Astrocyte (in vitro differentiated cells and primary cell): ENCODE measurements at regions not wholly inside any gene's neighbourhood (a gene's known extent, or its start where the extent isn't known, plus 50 kb on each side); places are given as distances from the start of the nearest gene placed in this dataset.

ENCODE experiments used
- DNase-seq: peaks from one replicate; pipeline ENCODE4 v3.0.0-alpha.2; 2010; ENCODE audit warnings: low read depth
- FAIRE-seq: peaks from 2 replicates; lab custom pipeline; 2011; peaks lifted over from hg19 to GRCh38; lab: Jason Lieb, UNC
- H2AFZ ChIP-seq: 2 replicates; pipeline ENCODE4 v1.6.0; 2012; ENCODE audit warnings: low read depth, low read length, inconsistent platforms
- H3K27ac ChIP-seq: 2 replicates; pipeline ENCODE4 v1.5.1; 2011; ENCODE audit warnings: low read depth, low read length, inconsistent platforms
- H3K27me3 ChIP-seq: 2 replicates; pipeline ENCODE4 v1.6.0; 2011; ENCODE audit warnings: low read length, inconsistent platforms; ENCODE audit not compliant: insufficient read depth
- H3K36me3 ChIP-seq: 2 replicates; pipeline ENCODE4 v1.5.1; 2011; ENCODE audit warnings: low read length, inconsistent platforms; ENCODE audit not compliant: insufficient read depth
- H3K4me1 ChIP-seq: 2 replicates; pipeline ENCODE4 v1.5.1; 2011; ENCODE audit warnings: low read length, inconsistent platforms; ENCODE audit not compliant: insufficient read depth
- H3K4me2 ChIP-seq: 2 replicates; pipeline ENCODE4 v1.6.0; 2012; ENCODE audit warnings: low read length, inconsistent platforms
- H3K4me3 ChIP-seq: 2 replicates; pipeline ENCODE4 v1.5.1; 2011; ENCODE audit warnings: low read depth, mild to moderate bottlenecking, low read length, inconsistent platforms; ENCODE audit not compliant: insufficient read depth
- H3K79me2 ChIP-seq: 2 replicates; pipeline ENCODE4 v1.6.0; 2012; ENCODE audit warnings: mild to moderate bottlenecking, low read length, inconsistent platforms; ENCODE audit not compliant: insufficient read depth
- H3K9ac ChIP-seq: 2 replicates; pipeline ENCODE4 v1.6.0; 2012; ENCODE audit warnings: mild to moderate bottlenecking, low read length, inconsistent platforms
- H3K9me3 ChIP-seq: 2 replicates; pipeline ENCODE4 v1.5.1; 2012; ENCODE audit warnings: low read depth, mild to moderate bottlenecking, low read length, inconsistent platforms; ENCODE audit not compliant: insufficient read depth
- H4K20me1 ChIP-seq: 2 replicates; pipeline ENCODE4 v1.6.0; 2012; ENCODE audit warnings: low read length, inconsistent platforms; ENCODE audit not compliant: insufficient read depth
- H3K27ac Mint-ChIP-seq: one replicate; pipeline ENCODE4 v1.8.0; 2021; ENCODE audit warnings: mild to moderate bottlenecking, mixed read lengths; ENCODE audit not compliant: unreplicated experiment
- H3K27me3 Mint-ChIP-seq: one replicate; pipeline ENCODE4 v1.8.0; 2021; ENCODE audit warnings: low read depth, mixed read lengths; ENCODE audit not compliant: unreplicated experiment
- H3K36me3 Mint-ChIP-seq: one replicate; pipeline ENCODE4 v1.8.0; 2021; ENCODE audit warnings: low read depth, mixed read lengths; ENCODE audit not compliant: unreplicated experiment
- H3K4me1 Mint-ChIP-seq: one replicate; pipeline ENCODE4 v1.8.0; 2021; ENCODE audit warnings: low read depth, mixed read lengths; ENCODE audit not compliant: unreplicated experiment
- H3K4me3 Mint-ChIP-seq: one replicate; pipeline ENCODE4 v1.8.0; 2021; ENCODE audit warnings: mild to moderate bottlenecking, moderate library complexity, mixed read lengths; ENCODE audit not compliant: unreplicated experiment
- H3K9me3 Mint-ChIP-seq: one replicate; pipeline ENCODE4 v1.8.0; 2021; ENCODE audit warnings: mild to moderate bottlenecking, mixed read lengths; ENCODE audit not compliant: unreplicated experiment
- CTCF ChIP-seq: IDR thresholded peaks from 2 replicates; pipeline ENCODE4 v1.5.1; 2011; ENCODE audit warnings: low read depth, mild to moderate bottlenecking, inconsistent platforms, low read length, moderate library complexity; ENCODE audit not compliant: insufficient read depth
- EZH2 ChIP-seq: IDR thresholded peaks from 2 replicates; pipeline ENCODE4 v1.6.1; 2012; ENCODE audit warnings: mild to moderate bottlenecking, low read length, inconsistent platforms; ENCODE audit not compliant: insufficient read depth

GRCh38 chr20:56776345-56776744, 147.2 kb downstream of the TFAP2C start:
- Mint-ChIP-seq H3K4me1 (peaks cover 6% of the 10 kb centered on the region), H3K36me3 (no peaks in the 10 kb centered on the region), H3K9me3 (no peaks in the 10 kb centered on the region), H3K27me3 (peaks cover 22% of the 10 kb centered on the region), H3K4me3 (no peak overlapping the region), H3K27ac (no peak overlapping the region)
- H3K4me1 ChIP-seq: peaks cover 8% of the 10 kb centered on the region
- no peak overlapping the region for H2AFZ ChIP-seq
- H4K20me1 ChIP-seq: no peaks in the 10 kb centered on the region
- no peak overlapping the region for H3K27ac ChIP-seq
- FAIRE-seq (no peak), DNase-seq (no peak)
- H3K27me3 ChIP-seq: peaks cover 3% of the 10 kb centered on the region
- no peak overlapping the region for H3K4me3 ChIP-seq
- no peak overlapping the region for H3K4me2 ChIP-seq
- no peaks in the 10 kb centered on the region for H3K79me2 ChIP-seq
- no peak for TF ChIP-seq EZH2
- TF ChIP-seq CTCF: no peak
- no peaks in the 10 kb centered on the region for H3K9me3 ChIP-seq
- no peaks in the 10 kb centered on the region for H3K36me3 ChIP-seq
- no peak overlapping the region for H3K9ac ChIP-seq

GRCh38 chr20:56778765-56779195, 149.7 kb downstream of the TFAP2C start:
- H3K79me2 ChIP-seq: no peaks in the 10 kb centered on the region
- H3K4me2 ChIP-seq: peak overlapping the region; percentile 23
- H3K4me1 Mint-ChIP-seq: peaks cover 6% of the 10 kb centered on the region
- H3K36me3 Mint-ChIP-seq: no peaks in the 10 kb centered on the region
- no peaks in the 10 kb centered on the region for H3K36me3 ChIP-seq
- FAIRE-seq (no peak), DNase-seq (peak; percentile 38)
- peak overlapping the region; percentile 59 for H2AFZ ChIP-seq
- no peaks in the 10 kb centered on the region for H3K27me3 ChIP-seq
- H3K9ac ChIP-seq: no peak overlapping the region
- H3K27me3 Mint-ChIP-seq: peaks cover 29% of the 10 kb centered on the region
- no peak for TF ChIP-seq EZH2
- TF ChIP-seq CTCF: no peak
- peaks cover 8% of the 10 kb centered on the region for H3K4me1 ChIP-seq
- H3K27ac Mint-ChIP-seq: peak overlapping the region; percentile 23
- H3K9me3 Mint-ChIP-seq: no peaks in the 10 kb centered on the region
- H3K4me3 ChIP-seq: no peak overlapping the region
- no peaks in the 10 kb centered on the region for H3K9me3 ChIP-seq
- H4K20me1 ChIP-seq: no peaks in the 10 kb centered on the region
- H3K27ac ChIP-seq: no peak overlapping the region
- no peak overlapping the region for H3K4me3 Mint-ChIP-seq

GRCh38 chr20:56779452-56780143, 150.5 kb downstream of the TFAP2C start:
- no peak overlapping the region for H3K4me2 ChIP-seq
- no peaks in the 10 kb centered on the region for H3K36me3 ChIP-seq
- no peaks in the 10 kb centered on the region for H3K9me3 ChIP-seq
- FAIRE-seq: no peak
- H3K36me3 Mint-ChIP-seq: no peaks in the 10 kb centered on the region
- no peak overlapping the region for H3K9ac ChIP-seq
- H2AFZ ChIP-seq: no peak overlapping the region
- H3K4me1 Mint-ChIP-seq: peaks cover 6% of the 10 kb centered on the region
- no peak overlapping the region for H3K4me3 Mint-ChIP-seq
- H3K4me3 ChIP-seq: no peak overlapping the region
- no peak for DNase-seq
- H3K27ac Mint-ChIP-seq: no peak overlapping the region
- no peaks in the 10 kb centered on the region for H3K79me2 ChIP-seq
- no peaks in the 10 kb centered on the region for H3K27me3 ChIP-seq
- H3K4me1 ChIP-seq: peaks cover 8% of the 10 kb centered on the region
- H3K27me3 Mint-ChIP-seq: peaks cover 27% of the 10 kb centered on the region
- TF ChIP-seq EZH2 (no peak), CTCF (no peak)
- no peaks in the 10 kb centered on the region for H4K20me1 ChIP-seq
- H3K9me3 Mint-ChIP-seq: no peaks in the 10 kb centered on the region
- no peak overlapping the region for H3K27ac ChIP-seq
